GM21423 (cell line): ENCODE measurements at regions not wholly inside any gene's neighbourhood (a gene's known extent, or its start where the extent isn't known, plus 50 kb on each side); places are given as distances from the start of the nearest gene placed in this dataset.
"Not testable (repeated sequence)": the region's sequence is repeated elsewhere in the genome, so short reads cannot be mapped to it uniquely, and the experiment has no call there.

Experiments used
- ATAC-seq: cut with Tn5 transposase; IDR thresholded peaks from one replicate; pipeline ENCODE4 v1.9.1; 2021; ENCODE audit warnings: mild to moderate bottlenecking, moderate library complexity; ENCODE audit not compliant: unreplicated experiment

GRCh38 chr15:60130821-60131220, 126.7 kb downstream of the FOXB1 start:
- ATAC-seq = no peak

GRCh38 chr15:60134609-60135008, 130.5 kb downstream of the FOXB1 start:
- ATAC-seq = no peak

- no peak for ATAC-seq
These were observed 131.8 kb downstream of the FOXB1 start for GRCh38 chr15:60135961-60136360.

- no peak for ATAC-seq
These were observed 133.7 kb downstream of the FOXB1 start for GRCh38 chr15:60137711-60138396.

GRCh38 chr15:60138397-60138968, 134.4 kb downstream of the FOXB1 start:
- ATAC-seq = no peak

- ATAC-seq = no peak
These were observed 148.3 kb downstream of the FOXB1 start for GRCh38 chr15:60152386-60152785.

- no peak for ATAC-seq
These were observed 150.7 kb downstream of the FOXB1 start for GRCh38 chr15:60154764-60155325.

GRCh38 chr15:60155661-60156060, 151.6 kb downstream of the FOXB1 start:
- no peak for ATAC-seq

GRCh38 chr15:60160909-60161308, 156.8 kb downstream of the FOXB1 start:
- ATAC-seq = no peak

- ATAC-seq = no peak
These were observed 157.6 kb downstream of the FOXB1 start for GRCh38 chr15:60161704-60162103.

- no peak for ATAC-seq
These were observed 158.3 kb downstream of the FOXB1 start for GRCh38 chr15:60162251-60162967.

GRCh38 chr15:60162968-60163355, 158.9 kb downstream of the FOXB1 start:
- ATAC-seq = no peak

- ATAC-seq = no peak
These were observed 161.0 kb downstream of the FOXB1 start for GRCh38 chr15:60165111-60165510.

GRCh38 chr15:60172143-60172542, 168.0 kb downstream of the FOXB1 start:
- ATAC-seq = no peak

- ATAC-seq = no peak
These were observed 175.8 kb downstream of the FOXB1 start for GRCh38 chr15:60179786-60180391.

GRCh38 chr15:60181957-60182356, 177.8 kb downstream of the FOXB1 start:
- ATAC-seq = not testable (repeated sequence)

GRCh38 chr15:60183366-60183765, 179.3 kb downstream of the FOXB1 start:
- no peak for ATAC-seq

GRCh38 chr15:60184579-60184978, 180.5 kb downstream of the FOXB1 start:
- no peak for ATAC-seq

- ATAC-seq = no peak
These were observed 186.9 kb downstream of the FOXB1 start for GRCh38 chr15:60191016-60191415.

- ATAC-seq = no peak
These were observed 187.7 kb downstream of the FOXB1 start for GRCh38 chr15:60191821-60192220.

- no peak for ATAC-seq
These were observed 191.5 kb downstream of the FOXB1 start for GRCh38 chr15:60195611-60196010.
